Tibial artery (tissue), 4 donors: ENCODE measurements at regions not wholly inside any gene's neighbourhood (a gene's known extent, or its start where the extent isn't known, plus 50 kb on each side); places are given as distances from the start of the nearest gene placed in this dataset.
A peak's percentile ranks its signal among the peaks of the same experiment; 100 is the strongest.

ENCODE experiments used
- DNase-seq, 2 donors: peaks; one replicate each; pipeline ENCODE4 v3.0.0-alpha.2; 2019
- H3K27ac ChIP-seq, 2 donors: fragments of 200-600 bp; sonication (generic) in 1 of 2; 1 replicate in 1 of 2; 2 replicates in 1 of 2; pipeline ENCODE4 v1.5.1; 2018 to 2019; ENCODE audit warnings: mild to moderate bottlenecking in 1 of 2
- H3K27me3 ChIP-seq, 2 donors: fragments of 200-600 bp; sonication (generic) in 1 of 2; one replicate each; pipeline versions ENCODE4 v1.5.1 to v1.6.0; 2016 to 2019
- H3K36me3 ChIP-seq, 3 donors: fragments of 200-600 bp; sonication (generic) in 2 of 3; one replicate each; pipeline ENCODE4 v1.5.1; 2016 to 2019; ENCODE audit warnings: mild to moderate bottlenecking in 2 of 3
- H3K4me1 ChIP-seq, 4 donors: fragments of 200-600 bp; sonication (generic) in 2 of 4; 1 replicate in 3 of 4; 2 replicates in 1 of 4; pipeline ENCODE4 v1.5.1; 2016 to 2019
- H3K4me3 ChIP-seq, 2 donors: fragments of 200-600 bp; sonication (generic) in 1 of 2; 1 replicate in 1 of 2; 2 replicates in 1 of 2; pipeline ENCODE4 v1.5.1; 2018 to 2019; ENCODE audit warnings: mild to moderate bottlenecking in 2 of 2
- H3K9me3 ChIP-seq, 3 donors: fragments of 200-600 bp; sonication (generic) in 1 of 3; one replicate each; pipeline ENCODE4 v1.5.1; 2016 to 2019
- intact Hi-C: fragments of 100-400 bp; cut with DNase I; formaldehyde crosslinking; loops from one replicate; pipeline ENCODE4 v1.15.0; 2023; ENCODE audit warnings: low total_unique reads
- TF ChIP-seq, protein P1 (sequence below), 2 experiments: fragments of 200-600 bp in 1 of 2; fragments of 450-650 bp in 1 of 2; IDR thresholded peaks; one replicate each; pipeline ENCODE4 v1.5.1; 2017 to 2019; ENCODE audit warnings: antibody characterized with exemption in 2 of 2, mild to moderate bottlenecking in 1 of 2, moderate library complexity in 1 of 2

DNA sequence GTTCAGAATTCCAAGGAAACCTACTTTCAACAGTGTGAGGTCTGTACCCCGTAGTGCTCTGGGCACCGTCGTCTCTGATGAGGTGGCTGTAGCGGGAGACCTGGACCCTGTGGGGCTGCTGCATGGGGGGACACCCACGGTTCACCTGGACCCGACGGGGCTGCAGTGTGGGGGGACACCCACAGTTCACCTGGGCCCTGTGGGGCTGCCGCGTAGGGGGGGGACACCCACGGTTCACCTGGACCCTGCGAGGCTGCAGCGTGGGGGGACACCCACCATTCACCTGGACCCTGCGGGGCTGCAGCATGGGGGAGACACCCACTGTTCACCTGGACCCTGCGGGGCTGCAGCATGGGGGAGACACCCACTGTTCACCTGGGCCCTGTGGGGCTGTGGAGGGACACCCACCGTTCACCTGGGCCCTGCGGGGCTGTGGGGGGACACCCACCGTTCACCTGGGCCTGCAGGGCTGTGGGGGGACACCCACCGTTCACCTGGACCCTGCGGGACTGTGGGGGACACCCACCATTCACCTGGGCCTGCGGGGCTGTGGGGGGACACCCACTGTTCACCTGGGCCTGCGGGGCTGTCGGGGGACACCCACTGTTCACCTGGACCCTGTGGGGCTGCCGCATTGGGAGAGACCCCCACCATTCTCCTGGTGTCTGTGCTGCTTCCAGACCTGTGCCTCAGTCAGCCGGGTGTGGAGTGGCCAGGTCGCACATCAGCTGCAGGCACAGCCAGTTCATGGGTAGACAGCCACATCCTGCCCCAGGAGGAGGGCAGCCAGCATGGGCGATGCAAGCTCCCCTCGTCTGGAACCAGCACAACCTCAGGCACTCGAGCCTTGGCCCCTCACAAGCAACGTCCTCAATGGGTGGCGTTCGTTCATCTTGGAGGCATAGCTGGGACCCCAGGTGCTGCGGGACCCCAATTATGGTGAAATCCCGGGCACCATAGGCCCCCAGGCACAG is 114.5 kb downstream of the TMEM18 start:
- Histone ChIP-seq H3K9me3 (no peaks in the 10 kb centered on the region), H3K4me3 (no peak overlapping the region), H3K27me3 (peaks cover 0 to 26% of the 10 kb centered on the region in 2 donors), H3K27ac (no peak overlapping the region), H3K36me3 (no peaks in the 10 kb centered on the region), H3K4me1 (no peaks in the 10 kb centered on the region)
- DNase-seq, result no peak
- TF ChIP-seq, protein P1, sequence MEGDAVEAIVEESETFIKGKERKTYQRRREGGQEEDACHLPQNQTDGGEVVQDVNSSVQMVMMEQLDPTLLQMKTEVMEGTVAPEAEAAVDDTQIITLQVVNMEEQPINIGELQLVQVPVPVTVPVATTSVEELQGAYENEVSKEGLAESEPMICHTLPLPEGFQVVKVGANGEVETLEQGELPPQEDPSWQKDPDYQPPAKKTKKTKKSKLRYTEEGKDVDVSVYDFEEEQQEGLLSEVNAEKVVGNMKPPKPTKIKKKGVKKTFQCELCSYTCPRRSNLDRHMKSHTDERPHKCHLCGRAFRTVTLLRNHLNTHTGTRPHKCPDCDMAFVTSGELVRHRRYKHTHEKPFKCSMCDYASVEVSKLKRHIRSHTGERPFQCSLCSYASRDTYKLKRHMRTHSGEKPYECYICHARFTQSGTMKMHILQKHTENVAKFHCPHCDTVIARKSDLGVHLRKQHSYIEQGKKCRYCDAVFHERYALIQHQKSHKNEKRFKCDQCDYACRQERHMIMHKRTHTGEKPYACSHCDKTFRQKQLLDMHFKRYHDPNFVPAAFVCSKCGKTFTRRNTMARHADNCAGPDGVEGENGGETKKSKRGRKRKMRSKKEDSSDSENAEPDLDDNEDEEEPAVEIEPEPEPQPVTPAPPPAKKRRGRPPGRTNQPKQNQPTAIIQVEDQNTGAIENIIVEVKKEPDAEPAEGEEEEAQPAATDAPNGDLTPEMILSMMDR (IDR thresholded peaks at IDR 0.05), result no peak
- intact Hi-C loops, result no loop called here

DNA sequence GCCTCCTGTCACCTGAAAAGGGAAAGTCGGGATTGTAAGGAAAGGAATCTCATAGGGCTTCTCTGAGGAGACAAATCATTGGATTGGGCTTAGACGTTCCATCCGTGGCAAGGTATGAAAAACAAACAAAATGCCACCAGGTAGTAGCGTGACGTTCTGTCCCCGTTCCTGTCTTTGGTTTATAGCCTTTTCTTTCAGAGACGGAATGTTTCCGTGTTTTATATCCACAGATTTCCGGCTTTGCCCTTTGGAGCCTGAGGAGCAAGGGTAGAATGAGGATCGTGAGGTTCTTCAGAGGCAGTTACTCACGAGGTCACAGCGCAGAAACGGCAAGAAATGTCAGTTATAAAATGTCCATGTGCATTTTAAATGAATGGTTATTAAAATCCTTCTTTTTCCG is 118.3 kb downstream of the TMEM18 start:
- TF ChIP-seq, protein P1 (IDR thresholded peaks at IDR 0.05), result no peak
- H3K27ac ChIP-seq, result no peak overlapping the region
- H3K4me1 ChIP-seq, result peaks cover 0 to 5% (median 0%) of the 10 kb centered on the region in 4 donors
- intact Hi-C loops, result no loop called here
- H3K27me3 ChIP-seq, result peaks cover 0 to 18% of the 10 kb centered on the region in 2 donors
- no peak for DNase-seq
- H3K9me3 ChIP-seq, result no peaks in the 10 kb centered on the region
- H3K36me3 ChIP-seq, result no peaks in the 10 kb centered on the region
- no peak overlapping the region for H3K4me3 ChIP-seq

DNA sequence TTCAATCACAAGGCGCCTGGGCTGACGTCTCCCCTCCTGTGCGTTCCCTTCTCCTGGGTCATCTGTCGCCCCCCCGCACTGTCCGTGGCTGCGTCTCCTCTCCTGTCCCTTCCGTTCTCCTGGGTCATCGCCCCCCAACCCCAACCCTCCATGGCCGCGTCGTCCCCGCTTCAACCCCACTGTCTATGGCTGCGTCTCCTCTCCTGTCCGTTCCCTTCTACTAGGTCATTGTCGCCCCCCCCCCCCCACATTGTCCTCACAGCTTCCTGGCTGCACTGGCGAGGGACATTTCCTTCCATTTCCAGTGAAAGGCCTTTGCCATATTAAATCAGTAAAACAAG is 118.9 kb downstream of the TMEM18 start:
- TF ChIP-seq, protein P1 (IDR thresholded peaks at IDR 0.05), result no peak
- intact Hi-C loops, result no loop called here
- no peak for DNase-seq
- Histone ChIP-seq H3K36me3 (no peaks in the 10 kb centered on the region), H3K4me3 (peak overlapping the region in 1 of 2 donors; percentile 12), H3K9me3 (no peaks in the 10 kb centered on the region), H3K27ac (no peak overlapping the region), H3K27me3 (peaks cover 0 to 16% of the 10 kb centered on the region in 2 donors), H3K4me1 (peaks cover 0 to 5% (median 0%) of the 10 kb centered on the region in 4 donors)

DNA sequence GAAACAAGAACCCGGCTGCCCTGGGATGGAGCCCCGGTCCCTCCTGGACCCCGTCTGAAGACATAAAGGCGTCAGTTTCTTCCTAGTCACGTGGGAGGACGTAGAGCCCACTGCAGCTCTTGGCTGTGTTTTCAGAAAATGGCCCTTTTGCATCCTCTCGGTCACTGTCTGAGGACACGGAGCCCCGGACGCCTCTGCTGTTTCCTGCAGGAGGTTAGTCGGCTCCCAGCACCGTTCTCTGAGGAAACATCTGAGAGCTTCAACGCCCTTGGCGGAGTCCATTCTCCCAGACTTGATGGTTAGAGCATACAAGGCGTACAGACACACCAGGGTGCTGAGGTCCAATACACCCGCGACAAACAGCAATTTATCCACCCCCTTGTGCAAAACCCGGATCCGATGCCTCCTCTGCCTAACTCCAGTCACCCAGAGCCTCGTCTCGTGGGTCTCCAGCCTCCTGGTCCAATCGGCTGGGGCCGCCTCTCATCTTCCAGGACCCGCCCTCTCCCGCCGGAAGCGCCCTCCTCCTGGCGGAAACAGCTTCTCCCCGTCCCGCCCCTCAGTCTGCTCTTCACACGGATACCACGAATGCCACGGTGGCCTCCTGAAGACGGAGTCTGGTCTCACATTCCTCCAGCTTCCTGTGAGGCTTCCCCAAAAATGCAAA is 119.4 kb downstream of the TMEM18 start:
- H3K27ac ChIP-seq, result no peak overlapping the region
- peaks cover 0 to 5% (median 0%) of the 10 kb centered on the region in 4 donors for H3K4me1 ChIP-seq
- H3K4me3 ChIP-seq, result peak overlapping the region in 1 of 2 donors; percentile 12
- peaks cover 0 to 12% of the 10 kb centered on the region in 2 donors for H3K27me3 ChIP-seq
- no peaks in the 10 kb centered on the region for H3K36me3 ChIP-seq
- H3K9me3 ChIP-seq, result no peaks in the 10 kb centered on the region
- TF ChIP-seq, protein P1 (IDR thresholded peaks at IDR 0.05), result no peak
- no peak for DNase-seq
- intact Hi-C loops, result no loop called here

DNA sequence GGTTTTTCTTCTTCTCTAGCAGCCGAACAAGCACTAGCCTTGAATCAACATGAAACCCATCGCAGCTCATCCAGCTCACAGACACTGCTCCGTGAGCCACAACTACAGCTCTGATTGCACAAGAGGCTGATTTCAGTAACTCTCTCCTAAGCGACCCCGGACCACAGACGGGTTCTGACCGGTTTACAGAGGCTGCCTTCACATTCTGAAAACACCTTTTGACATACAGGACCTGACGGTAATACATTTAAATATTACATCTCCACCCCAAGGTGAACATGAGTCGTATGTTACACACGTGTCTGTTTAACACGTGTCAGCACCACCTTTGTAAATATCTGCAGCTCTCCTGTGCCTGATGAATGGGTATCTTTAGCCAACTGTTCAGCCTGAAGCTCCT is 120.7 kb downstream of the TMEM18 start:
- Histone ChIP-seq H3K36me3 (no peaks in the 10 kb centered on the region), H3K9me3 (no peaks in the 10 kb centered on the region), H3K27ac (no peak overlapping the region), H3K27me3 (peaks cover 0 to 8% of the 10 kb centered on the region in 2 donors), H3K4me3 (no peak overlapping the region), H3K4me1 (peaks cover 0 to 5% (median 0%) of the 10 kb centered on the region in 4 donors)
- TF ChIP-seq, protein P1 (IDR thresholded peaks at IDR 0.05), result no peak
- DNase-seq, result no peak
- intact Hi-C loops, result no loop called here
